ENCODE measurements at regions not wholly inside any gene's neighbourhood (a gene's known extent, or its start where the extent isn't known, plus 50 kb on each side); places are given as distances from the start of the nearest gene placed in this dataset.

GRCh38 chr1:114229368-114229767 is 75.7 kb upstream of the SYT6 start:
- TF ChIP-seq MAX (IDR thresholded peaks at IDR 0.05) = no peak
- TF ChIP-seq EGR1 (IDR thresholded peaks at IDR 0.05; ENCODE audit: low read depth) = no peak
- no peak for TF ChIP-seq CTCF (IDR thresholded peaks at IDR 0.05 in 2 of 3, conservative IDR thresholded peaks at IDR 0.05 in 1 of 3; ENCODE audit: borderline replicate concordance in 1 of 3, insufficient read depth in 1 of 3, low read depth in 2 of 3, low read length in 2 of 3)
- TF ChIP-seq POLR2AphosphoS5 (IDR thresholded peaks at IDR 0.05; ENCODE audit: low read depth, low read length) = no peak
- TF ChIP-seq POLR2A (IDR thresholded peaks at IDR 0.05; ENCODE audit: borderline replicate concordance, extremely low read depth, insufficient read depth, insufficient read length) = no peak
- no peak for TF ChIP-seq CEBPB (IDR thresholded peaks at IDR 0.05; ENCODE audit: low read depth)
- TF ChIP-seq RAD21 (IDR thresholded peaks at IDR 0.05; ENCODE audit: low read depth) = no peak
- TF ChIP-seq EZH2phosphoT487 (IDR thresholded peaks at IDR 0.05; ENCODE audit: borderline replicate concordance) = no peak
- TF ChIP-seq, protein P1, sequence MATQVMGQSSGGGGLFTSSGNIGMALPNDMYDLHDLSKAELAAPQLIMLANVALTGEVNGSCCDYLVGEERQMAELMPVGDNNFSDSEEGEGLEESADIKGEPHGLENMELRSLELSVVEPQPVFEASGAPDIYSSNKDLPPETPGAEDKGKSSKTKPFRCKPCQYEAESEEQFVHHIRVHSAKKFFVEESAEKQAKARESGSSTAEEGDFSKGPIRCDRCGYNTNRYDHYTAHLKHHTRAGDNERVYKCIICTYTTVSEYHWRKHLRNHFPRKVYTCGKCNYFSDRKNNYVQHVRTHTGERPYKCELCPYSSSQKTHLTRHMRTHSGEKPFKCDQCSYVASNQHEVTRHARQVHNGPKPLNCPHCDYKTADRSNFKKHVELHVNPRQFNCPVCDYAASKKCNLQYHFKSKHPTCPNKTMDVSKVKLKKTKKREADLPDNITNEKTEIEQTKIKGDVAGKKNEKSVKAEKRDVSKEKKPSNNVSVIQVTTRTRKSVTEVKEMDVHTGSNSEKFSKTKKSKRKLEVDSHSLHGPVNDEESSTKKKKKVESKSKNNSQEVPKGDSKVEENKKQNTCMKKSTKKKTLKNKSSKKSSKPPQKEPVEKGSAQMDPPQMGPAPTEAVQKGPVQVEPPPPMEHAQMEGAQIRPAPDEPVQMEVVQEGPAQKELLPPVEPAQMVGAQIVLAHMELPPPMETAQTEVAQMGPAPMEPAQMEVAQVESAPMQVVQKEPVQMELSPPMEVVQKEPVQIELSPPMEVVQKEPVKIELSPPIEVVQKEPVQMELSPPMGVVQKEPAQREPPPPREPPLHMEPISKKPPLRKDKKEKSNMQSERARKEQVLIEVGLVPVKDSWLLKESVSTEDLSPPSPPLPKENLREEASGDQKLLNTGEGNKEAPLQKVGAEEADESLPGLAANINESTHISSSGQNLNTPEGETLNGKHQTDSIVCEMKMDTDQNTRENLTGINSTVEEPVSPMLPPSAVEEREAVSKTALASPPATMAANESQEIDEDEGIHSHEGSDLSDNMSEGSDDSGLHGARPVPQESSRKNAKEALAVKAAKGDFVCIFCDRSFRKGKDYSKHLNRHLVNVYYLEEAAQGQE (IDR thresholded peaks at IDR 0.05; ENCODE audit: low read depth) = no peak
- TF ChIP-seq CBX3 (IDR thresholded peaks at IDR 0.05; ENCODE audit: low read depth) = no peak
- no peak for TF ChIP-seq ATF3 (IDR thresholded peaks at IDR 0.05)
- TF ChIP-seq TCF7L2 (IDR thresholded peaks at IDR 0.05; ENCODE audit: borderline replicate concordance, extremely low read depth, insufficient read depth, insufficient read length) = no peak
- no peak for TF ChIP-seq EZH2 (IDR thresholded peaks at IDR 0.05)
